T-helper 17 cell (primary cell): ENCODE measurements at regions not wholly inside any gene's neighbourhood (a gene's known extent, or its start where the extent isn't known, plus 50 kb on each side); places are given as distances from the start of the nearest gene placed in this dataset.

Experiments
- ATAC-seq: fragments of 150-1000 bp; cut with Tn5 transposase; 2 replicates; pipeline ENCODE4 v1.10.0; 2021; ENCODE audit warnings: mild to moderate bottlenecking, moderate library complexity
- DNase-seq, 3 donors: peaks; one replicate each; pipeline versions ENCODE4 v3.0.0 to v3.0.0-alpha.2; 2020 to 2021
- H3K9me3 ChIP-seq: one replicate; pipeline ENCODE4 v1.7.0; 2013; ENCODE audit warnings: low read length, mild to moderate bottlenecking; ENCODE audit not compliant: control insufficient read depth, poor library complexity, severe bottlenecking
- H3K27ac Mint-ChIP-seq: one replicate; pipeline ENCODE4 v1.8.0; 2022; ENCODE audit warnings: mild to moderate bottlenecking, moderate library complexity, mixed read lengths
- H3K27me3 Mint-ChIP-seq: one replicate; pipeline ENCODE4 v1.8.0; 2022; ENCODE audit warnings: mixed read lengths
- H3K36me3 Mint-ChIP-seq: one replicate; pipeline ENCODE4 v1.8.0; 2022; ENCODE audit warnings: low read depth, mixed read lengths
- H3K4me1 Mint-ChIP-seq: one replicate; pipeline ENCODE4 v1.8.0; 2022; ENCODE audit warnings: mild to moderate bottlenecking, mixed read lengths
- H3K4me3 Mint-ChIP-seq: one replicate; pipeline ENCODE4 v1.8.0; 2022; ENCODE audit warnings: mild to moderate bottlenecking, moderate library complexity, mixed read lengths

DNA sequence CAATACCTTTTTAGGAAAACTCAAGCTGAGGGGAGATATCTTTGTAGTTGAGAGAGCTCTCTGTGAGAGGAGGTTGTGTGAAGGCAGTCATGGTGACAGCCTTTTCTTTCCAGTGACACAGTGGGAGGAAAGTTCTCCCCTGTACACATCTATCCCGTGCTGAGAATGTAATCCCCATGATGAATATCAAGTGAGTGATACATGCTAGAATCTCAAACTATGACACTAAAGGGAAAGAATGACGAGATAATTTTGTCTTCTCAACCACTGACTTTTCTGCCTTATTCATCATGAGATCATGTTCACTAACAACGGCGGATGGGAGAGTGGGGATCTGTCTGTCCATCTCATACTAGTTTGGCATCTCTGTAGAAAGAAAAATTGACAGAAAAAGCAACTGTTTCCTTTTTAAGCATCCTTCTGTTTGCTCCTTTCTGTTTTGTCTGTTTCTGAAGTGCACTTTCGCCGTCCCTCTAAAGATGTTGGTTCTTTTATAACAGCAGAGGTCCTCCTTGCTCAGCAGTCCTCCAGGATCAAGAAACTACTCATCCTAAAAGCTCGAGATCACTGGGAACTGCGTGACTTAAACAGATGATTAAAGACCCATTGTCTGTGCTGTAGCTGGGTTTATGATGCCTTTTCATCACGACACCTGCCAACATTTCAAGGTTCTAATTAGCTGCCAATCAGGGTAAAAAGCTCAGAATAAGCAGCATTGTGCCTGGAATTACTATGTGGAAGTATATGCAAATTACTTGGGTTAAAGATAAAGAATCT lies 137.6 kb downstream of the DCK start:
- Mint-ChIP-seq H3K27ac (no peak overlapping the region), H3K36me3 (no peaks in the 10 kb centered on the region), H3K27me3 (no peaks in the 10 kb centered on the region), H3K4me1 (peaks cover 4% of the 10 kb centered on the region), H3K4me3 (no peak overlapping the region)
- no peaks in the 10 kb centered on the region for H3K9me3 ChIP-seq
- no peak for DNase-seq
- ATAC-seq: no peak

DNA sequence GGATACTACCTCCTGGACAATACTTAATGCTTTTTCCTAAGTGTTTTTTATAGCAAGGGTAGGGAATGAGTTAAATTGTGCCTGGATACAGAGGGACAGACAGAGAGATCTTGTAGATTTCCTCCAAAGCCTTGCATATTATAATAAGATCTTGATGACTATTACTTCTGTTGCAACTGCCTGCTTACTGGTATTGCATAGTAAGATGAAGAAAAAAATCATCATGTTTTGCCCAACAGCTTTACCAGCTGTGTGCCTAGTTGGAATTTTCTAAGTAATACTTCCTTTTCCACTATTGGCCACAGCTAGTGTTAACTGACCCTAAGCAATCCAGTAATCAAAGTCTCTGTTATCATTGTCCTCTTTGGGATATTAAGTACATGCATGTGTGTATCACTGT lies 139.0 kb downstream of the DCK start:
- no peaks in the 10 kb centered on the region for H3K36me3 Mint-ChIP-seq
- peaks cover 4% of the 10 kb centered on the region for H3K4me1 Mint-ChIP-seq
- H3K27ac Mint-ChIP-seq: no peak overlapping the region
- no peak overlapping the region for H3K4me3 Mint-ChIP-seq
- ATAC-seq: no peak
- no peaks in the 10 kb centered on the region for H3K9me3 ChIP-seq
- no peak for DNase-seq
- H3K27me3 Mint-ChIP-seq: no peaks in the 10 kb centered on the region

DNA sequence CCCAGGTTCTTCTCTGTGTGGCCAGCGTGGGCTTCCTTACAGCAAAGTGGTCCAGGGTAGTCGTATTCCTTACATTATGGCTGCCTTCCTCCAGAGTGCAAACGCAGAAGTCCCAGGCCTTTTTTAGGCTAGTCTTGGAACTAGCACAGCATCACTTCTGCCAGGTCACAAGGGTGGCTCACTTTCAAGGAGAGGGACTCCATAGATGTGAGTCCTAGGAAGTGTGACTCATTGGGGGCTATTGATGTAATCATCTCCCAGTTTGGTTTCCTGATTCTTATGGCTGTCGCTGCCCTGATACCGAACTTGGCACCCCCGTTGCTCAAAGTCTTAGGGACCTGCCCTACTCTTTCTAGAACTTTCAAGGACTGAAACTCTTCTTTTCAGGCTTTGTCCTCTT lies 140.0 kb downstream of the DCK start:
- no peak overlapping the region for H3K4me3 Mint-ChIP-seq
- no peaks in the 10 kb centered on the region for H3K36me3 Mint-ChIP-seq
- DNase-seq (no peak), ATAC-seq (no peak)
- H3K27me3 Mint-ChIP-seq: no peaks in the 10 kb centered on the region
- no peaks in the 10 kb centered on the region for H3K9me3 ChIP-seq
- H3K27ac Mint-ChIP-seq: no peak overlapping the region
- H3K4me1 Mint-ChIP-seq: peaks cover 4% of the 10 kb centered on the region

DNA sequence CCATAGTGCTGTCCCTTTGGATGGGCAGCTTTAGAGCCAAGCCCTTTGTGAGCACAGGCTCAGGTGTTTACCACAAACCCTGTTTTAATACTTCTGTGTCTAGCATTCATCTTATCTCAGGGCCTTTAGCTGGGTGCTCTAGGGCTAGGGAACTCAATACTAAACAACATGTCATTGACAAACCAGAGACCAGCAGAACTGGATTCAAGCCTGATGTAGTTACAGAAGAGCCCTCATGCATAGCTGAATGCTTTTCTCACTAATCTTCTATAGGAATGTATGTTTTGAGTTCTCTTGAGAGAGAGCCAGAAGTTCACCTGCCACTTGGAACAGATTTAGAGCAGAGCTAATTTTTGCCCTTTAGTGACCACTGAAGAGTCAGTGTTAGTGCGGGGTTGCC lies 142.6 kb downstream of the DCK start:
- DNase-seq (no peak), ATAC-seq (no peak)
- Mint-ChIP-seq H3K36me3 (no peaks in the 10 kb centered on the region), H3K27me3 (no peaks in the 10 kb centered on the region), H3K4me1 (peaks cover 2% of the 10 kb centered on the region), H3K27ac (no peak overlapping the region), H3K4me3 (no peak overlapping the region)
- no peaks in the 10 kb centered on the region for H3K9me3 ChIP-seq

DNA sequence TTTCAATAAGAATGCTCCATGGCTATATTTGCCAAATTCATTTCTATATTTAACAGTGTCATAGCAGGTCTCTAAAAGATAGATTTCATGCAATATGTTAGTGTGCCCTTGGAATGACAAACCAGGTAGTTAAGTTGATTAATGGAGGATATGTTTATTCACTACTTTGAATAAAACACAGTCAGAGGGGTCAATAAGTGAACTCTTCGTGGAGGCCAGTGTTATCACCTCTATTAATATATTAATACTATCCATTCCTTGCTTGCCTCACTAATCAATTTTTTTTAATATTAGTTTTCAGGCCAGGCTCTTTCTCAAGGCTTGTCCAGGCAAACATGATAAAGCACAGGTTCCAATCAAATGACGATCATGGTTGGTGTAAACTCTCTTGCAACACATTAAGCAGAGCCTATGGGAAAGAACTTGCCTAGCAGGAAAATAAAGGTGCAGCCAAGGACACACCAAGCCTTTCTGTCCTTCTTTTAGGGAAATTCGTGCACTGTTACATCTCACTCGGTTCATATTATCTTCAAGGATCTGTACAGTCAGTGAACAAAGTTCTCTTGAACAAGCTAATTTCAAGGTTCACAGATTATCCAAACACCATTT lies 144.7 kb downstream of the DCK start:
- no peaks in the 10 kb centered on the region for H3K9me3 ChIP-seq
- no peak for DNase-seq
- H3K27ac Mint-ChIP-seq: no peak overlapping the region
- H3K4me1 Mint-ChIP-seq: peaks cover 5% of the 10 kb centered on the region
- no peak overlapping the region for H3K4me3 Mint-ChIP-seq
- no peaks in the 10 kb centered on the region for H3K27me3 Mint-ChIP-seq
- no peak for ATAC-seq
- H3K36me3 Mint-ChIP-seq: no peaks in the 10 kb centered on the region

DNA sequence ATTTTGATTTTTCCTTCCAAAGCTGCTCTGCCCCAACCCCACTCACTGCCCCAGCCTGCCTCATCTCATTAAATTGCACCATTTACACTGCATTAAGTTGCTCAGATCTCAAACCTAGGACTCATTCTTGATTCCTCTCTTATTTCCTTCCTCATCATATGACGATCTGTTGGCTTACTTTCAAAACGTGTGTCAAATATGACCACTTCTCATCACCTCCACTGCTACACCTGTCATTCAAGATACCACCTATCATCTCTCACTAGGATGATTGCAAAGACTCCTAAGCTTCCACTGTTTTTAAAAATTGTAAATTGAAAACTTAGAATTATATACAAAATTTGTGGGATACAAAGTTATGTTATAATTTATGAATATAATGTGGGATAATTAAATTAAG lies 147.1 kb downstream of the DCK start:
- H3K9me3 ChIP-seq: no peaks in the 10 kb centered on the region
- Mint-ChIP-seq H3K36me3 (no peaks in the 10 kb centered on the region), H3K27me3 (no peaks in the 10 kb centered on the region), H3K4me1 (peaks cover 5% of the 10 kb centered on the region), H3K4me3 (no peak overlapping the region), H3K27ac (no peak overlapping the region)
- DNase-seq: no peak
- ATAC-seq: no peak

DNA sequence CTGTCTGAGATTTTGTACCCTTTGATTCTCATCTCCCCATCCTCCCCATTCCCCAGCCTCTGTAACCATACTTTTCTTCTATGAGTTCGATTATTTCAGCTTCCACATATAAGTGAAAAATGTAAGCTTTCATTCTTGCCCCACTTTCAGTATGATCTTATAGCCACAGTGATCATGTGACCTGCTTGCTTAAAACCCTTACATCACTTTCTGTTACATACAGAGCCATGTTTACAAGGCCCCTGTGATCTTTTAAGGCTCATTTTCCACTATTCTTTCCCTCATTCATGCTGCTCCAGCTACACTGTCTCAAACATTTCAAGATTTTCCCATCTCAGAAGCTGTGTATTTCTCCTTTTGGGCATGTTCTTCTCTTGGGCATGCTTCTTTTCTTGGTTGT lies 147.7 kb downstream of the DCK start:
- DNase-seq: no peak

DNA sequence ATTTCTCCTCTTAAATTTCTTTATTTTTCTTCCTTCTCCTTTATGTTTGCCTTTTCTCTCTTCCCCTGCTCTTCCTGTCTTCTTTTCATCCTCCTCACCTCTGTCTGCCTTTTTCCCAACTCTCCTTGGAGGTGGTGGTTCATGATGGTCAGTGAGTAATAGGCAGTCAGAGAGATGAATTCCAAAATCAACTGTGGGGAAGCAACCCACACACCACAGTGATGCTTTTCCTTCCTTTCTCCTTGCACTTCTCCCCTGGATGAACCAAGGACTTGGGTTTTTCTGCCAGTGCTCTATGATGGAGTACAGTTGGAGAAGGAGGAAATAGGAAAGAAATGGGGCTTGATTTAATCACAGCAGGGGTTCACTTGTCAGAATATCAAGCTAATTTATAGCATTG lies 153.8 kb downstream of the DCK start:
- ATAC-seq (no peak), DNase-seq (no peak)
- Mint-ChIP-seq H3K4me1 (no peaks in the 10 kb centered on the region), H3K36me3 (peaks cover 2% of the 10 kb centered on the region), H3K27ac (no peak overlapping the region), H3K27me3 (no peaks in the 10 kb centered on the region), H3K4me3 (no peak overlapping the region)
- H3K9me3 ChIP-seq: no peaks in the 10 kb centered on the region

More for the DNA sequence above, 147.7 kb downstream of the DCK start:
- Mint-ChIP-seq H3K27ac (no peak overlapping the region), H3K4me3 (no peak overlapping the region), H3K27me3 (no peaks in the 10 kb centered on the region), H3K36me3 (no peaks in the 10 kb centered on the region), H3K4me1 (peaks cover 5% of the 10 kb centered on the region)
- ATAC-seq: no peak
- no peaks in the 10 kb centered on the region for H3K9me3 ChIP-seq

DNA sequence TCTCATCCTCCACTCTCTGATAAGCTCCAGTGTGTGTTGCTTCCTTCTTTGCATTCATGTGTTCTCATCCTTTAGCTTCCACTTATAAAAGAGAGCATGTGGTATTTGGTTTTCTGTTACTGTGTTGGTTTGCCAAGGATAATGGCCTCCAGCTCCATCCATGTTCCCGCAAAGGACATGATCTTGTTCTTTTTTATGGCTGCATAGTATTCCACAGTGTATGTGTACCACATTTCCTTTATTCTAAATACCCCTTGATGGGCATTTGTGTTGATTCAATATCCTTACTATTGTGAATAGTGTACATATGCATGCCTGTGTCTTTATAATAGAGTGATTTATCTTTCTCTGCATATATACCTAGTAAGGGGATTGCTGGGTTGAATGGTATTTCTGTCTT lies 155.1 kb downstream of the DCK start:
- DNase-seq: no peak
- peaks cover 2% of the 10 kb centered on the region for H3K36me3 Mint-ChIP-seq
- no peaks in the 10 kb centered on the region for H3K27me3 Mint-ChIP-seq
- H3K4me3 Mint-ChIP-seq: no peak overlapping the region
- no peaks in the 10 kb centered on the region for H3K4me1 Mint-ChIP-seq
- no peaks in the 10 kb centered on the region for H3K9me3 ChIP-seq
- no peak for ATAC-seq
- H3K27ac Mint-ChIP-seq: no peak overlapping the region

DNA sequence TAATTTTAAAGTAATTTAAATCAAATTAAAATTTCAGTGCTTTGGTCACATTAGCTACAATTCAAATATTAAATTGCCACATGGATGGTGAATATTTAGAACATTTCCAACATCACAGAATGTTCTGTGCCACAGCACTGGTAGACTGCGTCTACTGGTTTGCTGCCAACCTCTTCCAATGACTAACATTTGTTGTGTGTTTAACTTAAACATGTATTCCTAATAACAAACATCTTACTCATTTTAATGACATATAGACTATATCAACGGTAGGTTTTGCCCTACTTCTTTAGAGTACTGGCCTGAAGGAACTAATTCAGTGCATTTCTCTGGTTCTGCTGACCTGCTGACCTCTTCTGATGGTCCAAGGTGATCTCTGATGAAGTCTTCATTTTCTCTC lies 157.6 kb downstream of the DCK start:
- DNase-seq: no peak
- H3K27ac Mint-ChIP-seq: no peak overlapping the region
- no peaks in the 10 kb centered on the region for H3K27me3 Mint-ChIP-seq
- H3K4me1 Mint-ChIP-seq: no peaks in the 10 kb centered on the region
- no peak for ATAC-seq
- H3K4me3 Mint-ChIP-seq: no peak overlapping the region
- H3K36me3 Mint-ChIP-seq: peaks cover 2% of the 10 kb centered on the region
- H3K9me3 ChIP-seq: no peaks in the 10 kb centered on the region

DNA sequence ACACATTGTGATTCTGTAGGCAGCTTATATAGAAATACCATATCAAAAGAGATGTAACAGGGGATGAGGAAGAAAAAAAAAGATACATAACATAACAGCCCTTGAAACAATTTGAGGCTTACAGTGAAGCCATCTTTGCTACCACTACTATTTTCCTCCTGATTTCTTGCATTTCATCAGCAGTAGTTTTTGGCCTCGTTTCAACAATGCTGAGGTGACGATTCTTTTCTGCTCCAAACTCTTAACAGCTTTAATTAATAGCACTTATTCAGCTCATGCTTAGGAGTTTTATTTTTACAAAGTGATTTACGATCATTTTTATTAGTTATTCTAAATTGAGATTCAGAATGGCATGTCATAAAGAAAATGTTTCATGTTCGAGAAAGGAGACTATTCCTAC lies 163.2 kb downstream of the DCK start:
- no peak for DNase-seq
- ATAC-seq: no peak
- Mint-ChIP-seq H3K4me1 (no peaks in the 10 kb centered on the region), H3K4me3 (no peak overlapping the region), H3K27me3 (peaks cover 24% of the 10 kb centered on the region), H3K36me3 (no peaks in the 10 kb centered on the region), H3K27ac (peak overlapping the region; percentile 8)
- no peaks in the 10 kb centered on the region for H3K9me3 ChIP-seq

DNA sequence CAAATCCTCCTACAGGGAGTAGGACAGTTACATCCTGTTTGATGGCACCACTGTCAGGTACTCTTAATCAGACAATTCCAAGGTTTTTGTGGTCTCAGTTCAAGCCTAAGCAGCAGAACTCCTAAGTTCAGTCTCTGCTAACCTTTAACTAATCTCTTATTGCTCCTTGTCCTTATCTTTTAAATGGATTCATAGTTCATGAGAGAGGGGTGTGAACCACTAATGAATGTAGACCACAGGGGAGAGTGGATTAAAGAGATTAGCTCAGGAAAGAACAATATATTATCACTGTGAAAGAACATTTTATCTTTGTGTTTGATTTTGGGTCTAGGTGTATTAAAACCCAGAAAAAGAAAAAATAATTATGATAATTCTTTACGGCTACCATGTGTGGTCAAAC lies 168.9 kb downstream of the DCK start:
- ATAC-seq (no peak), DNase-seq (no peak)
- Mint-ChIP-seq H3K36me3 (no peaks in the 10 kb centered on the region), H3K27ac (no peak overlapping the region), H3K4me1 (no peaks in the 10 kb centered on the region), H3K27me3 (peaks cover 29% of the 10 kb centered on the region), H3K4me3 (no peak overlapping the region)
- no peaks in the 10 kb centered on the region for H3K9me3 ChIP-seq

DNA sequence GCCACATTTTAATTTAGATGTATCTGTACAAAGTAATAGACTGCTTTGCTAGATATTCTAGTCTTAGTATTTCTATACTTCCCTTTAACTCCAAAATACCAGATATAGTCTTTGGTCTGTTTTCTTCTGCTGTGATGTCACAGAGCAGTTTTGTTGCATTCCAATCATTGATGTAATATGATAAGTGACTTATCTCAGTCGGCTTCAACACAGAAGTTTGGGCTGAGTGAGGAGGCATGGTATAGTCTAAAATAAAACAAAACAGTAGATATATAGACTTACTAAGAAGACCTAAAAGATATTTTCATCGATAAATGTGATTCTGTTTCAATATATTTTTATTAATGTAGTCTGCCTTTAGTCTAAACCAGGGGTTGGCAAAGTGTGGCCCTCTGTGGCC lies 169.9 kb downstream of the DCK start:
- H3K9me3 ChIP-seq: no peaks in the 10 kb centered on the region
- DNase-seq (no peak), ATAC-seq (no peak)
- no peaks in the 10 kb centered on the region for H3K4me1 Mint-ChIP-seq
- H3K27me3 Mint-ChIP-seq: peaks cover 25% of the 10 kb centered on the region
- H3K36me3 Mint-ChIP-seq: no peaks in the 10 kb centered on the region
- no peak overlapping the region for H3K4me3 Mint-ChIP-seq
- no peak overlapping the region for H3K27ac Mint-ChIP-seq

DNA sequence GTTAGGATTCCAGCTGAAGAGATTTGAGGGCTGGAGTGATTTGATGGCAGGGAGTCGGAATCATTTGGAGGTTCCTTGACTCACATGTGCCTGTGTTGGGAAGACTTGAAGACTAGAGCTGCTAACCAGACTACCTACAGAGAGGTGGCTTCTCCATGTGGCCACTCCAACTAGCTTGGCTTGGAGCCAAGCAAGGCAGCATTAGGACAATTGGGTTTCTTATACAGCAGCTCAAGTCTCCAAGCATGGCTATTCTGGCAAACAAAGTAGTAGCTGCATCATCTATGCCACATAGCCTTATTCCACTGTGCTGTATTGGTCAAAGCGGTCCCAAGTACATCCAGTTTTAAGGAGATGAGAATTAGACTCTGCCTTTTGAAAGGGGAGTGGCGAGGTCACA lies 171.7 kb upstream of the SLC4A4 start:
- H3K4me3 Mint-ChIP-seq: no peak overlapping the region
- H3K36me3 Mint-ChIP-seq: no peaks in the 10 kb centered on the region

More for the DNA sequence above, 171.7 kb upstream of the SLC4A4 start:
- Mint-ChIP-seq H3K27ac (no peak overlapping the region), H3K27me3 (peaks cover 7% of the 10 kb centered on the region), H3K4me1 (no peaks in the 10 kb centered on the region)
- DNase-seq (no peak), ATAC-seq (no peak)
- no peaks in the 10 kb centered on the region for H3K9me3 ChIP-seq
